Central memory CD8-positive, alpha-beta T cell (primary cell): ENCODE measurements at regions not wholly inside any gene's neighbourhood (a gene's known extent, or its start where the extent isn't known, plus 50 kb on each side); places are given as distances from the start of the nearest gene placed in this dataset.

Experiments used
- ATAC-seq: fragments of 150-1000 bp; cut with Tn5 transposase; replicated peaks from 2 replicates; pipeline ENCODE4 v1.10.0; 2022; ENCODE audit warnings: mild to moderate bottlenecking, moderate FRiP score, moderate number of reproducible peaks; ENCODE audit not compliant: poor library complexity, severe bottlenecking; ENCODE audit errors: extremely low read depth
- DNase-seq, 2 donors: peaks; one replicate each; pipeline ENCODE4 v3.0.0; 2021; ENCODE audit warnings: low spot score in 2 of 2
- H3K27ac Mint-ChIP-seq: one replicate; pipeline ENCODE4 v1.8.0; 2022; ENCODE audit warnings: low read depth, mild to moderate bottlenecking, moderate library complexity, mixed read lengths
- H3K27me3 Mint-ChIP-seq: one replicate; pipeline ENCODE4 v1.8.0; 2022; ENCODE audit warnings: mixed read lengths
- H3K36me3 Mint-ChIP-seq: one replicate; pipeline ENCODE4 v1.8.0; 2022; ENCODE audit warnings: mild to moderate bottlenecking, moderate library complexity, mixed read lengths; ENCODE audit not compliant: insufficient read depth
- H3K4me1 Mint-ChIP-seq: one replicate; pipeline ENCODE4 v1.8.0; 2022; ENCODE audit warnings: mixed read lengths
- H3K4me3 Mint-ChIP-seq: one replicate; pipeline ENCODE4 v1.8.0; 2022; ENCODE audit warnings: mild to moderate bottlenecking, moderate library complexity, mixed read lengths
- H3K9me3 Mint-ChIP-seq: one replicate; pipeline ENCODE4 v1.8.0; 2022; ENCODE audit warnings: mixed read lengths

DNA sequence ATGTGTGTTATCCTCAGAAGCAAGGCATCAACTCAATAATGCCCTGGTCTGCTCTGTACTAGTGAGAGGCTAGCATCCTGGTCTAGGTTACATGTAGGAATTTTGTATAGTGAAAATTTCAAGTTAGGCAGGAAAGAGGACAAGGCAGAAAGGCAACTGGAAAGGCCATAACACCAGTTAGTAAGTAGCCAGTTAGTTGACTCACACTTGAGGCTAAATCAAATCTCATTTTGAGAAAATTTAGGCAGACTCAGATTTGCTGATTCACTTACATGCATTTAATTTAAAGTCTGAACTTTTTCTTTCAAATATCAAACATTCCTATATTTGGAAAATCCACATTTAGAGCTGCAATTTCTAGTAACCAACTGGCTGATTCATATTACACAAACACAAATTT, 184.5 kb upstream of the TCF21 start:
- Mint-ChIP-seq H3K4me1 (no peaks in the 10 kb centered on the region), H3K4me3 (no peak overlapping the region), H3K27me3 (no peaks in the 10 kb centered on the region), H3K36me3 (no peaks in the 10 kb centered on the region), H3K27ac (no peak overlapping the region), H3K9me3 (peaks cover 10% of the 10 kb centered on the region)
- no peak for DNase-seq
- no peak for ATAC-seq

DNA sequence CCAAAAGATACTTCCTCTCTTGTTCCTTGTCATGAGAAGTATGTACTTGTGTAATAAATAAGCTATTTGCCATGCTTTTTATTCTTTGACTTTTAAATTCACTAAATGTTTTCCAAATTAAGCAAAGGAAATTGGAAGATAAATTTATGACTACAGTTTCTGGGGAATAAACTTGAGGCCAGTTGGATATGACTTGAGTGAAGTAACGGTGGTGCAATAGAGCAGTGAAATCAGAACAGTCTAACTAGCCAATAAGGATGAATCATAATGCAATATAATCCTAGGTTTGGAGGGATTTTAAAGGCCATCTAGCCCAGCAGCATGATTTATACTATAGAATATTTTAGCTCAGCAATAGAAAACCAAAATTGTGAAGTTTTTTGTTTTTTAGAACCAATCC, 183.8 kb upstream of the TCF21 start:
- ATAC-seq (no peak), DNase-seq (no peak)
- H3K4me1 Mint-ChIP-seq = no peaks in the 10 kb centered on the region
- peaks cover 10% of the 10 kb centered on the region for H3K9me3 Mint-ChIP-seq
- H3K27ac Mint-ChIP-seq = no peak overlapping the region
- no peaks in the 10 kb centered on the region for H3K27me3 Mint-ChIP-seq
- H3K36me3 Mint-ChIP-seq = no peaks in the 10 kb centered on the region
- H3K4me3 Mint-ChIP-seq = no peak overlapping the region

GRCh38 chr6:133705731-133706130, 183.2 kb upstream of the TCF21 start:
- DNase-seq = no peak
- H3K4me3 Mint-ChIP-seq = no peak overlapping the region
- peaks cover 3% of the 10 kb centered on the region for H3K9me3 Mint-ChIP-seq
- ATAC-seq = no peak
- H3K27me3 Mint-ChIP-seq = no peaks in the 10 kb centered on the region
- no peak overlapping the region for H3K27ac Mint-ChIP-seq
- no peaks in the 10 kb centered on the region for H3K36me3 Mint-ChIP-seq
- H3K4me1 Mint-ChIP-seq = no peaks in the 10 kb centered on the region

GRCh38 chr6:133707456-133707855, 181.5 kb upstream of the TCF21 start:
- Mint-ChIP-seq H3K4me1 (no peaks in the 10 kb centered on the region), H3K27me3 (no peaks in the 10 kb centered on the region), H3K36me3 (no peaks in the 10 kb centered on the region), H3K9me3 (no peaks in the 10 kb centered on the region), H3K4me3 (no peak overlapping the region), H3K27ac (no peak overlapping the region)
- DNase-seq (no peak), ATAC-seq (peak; percentile 65)

DNA sequence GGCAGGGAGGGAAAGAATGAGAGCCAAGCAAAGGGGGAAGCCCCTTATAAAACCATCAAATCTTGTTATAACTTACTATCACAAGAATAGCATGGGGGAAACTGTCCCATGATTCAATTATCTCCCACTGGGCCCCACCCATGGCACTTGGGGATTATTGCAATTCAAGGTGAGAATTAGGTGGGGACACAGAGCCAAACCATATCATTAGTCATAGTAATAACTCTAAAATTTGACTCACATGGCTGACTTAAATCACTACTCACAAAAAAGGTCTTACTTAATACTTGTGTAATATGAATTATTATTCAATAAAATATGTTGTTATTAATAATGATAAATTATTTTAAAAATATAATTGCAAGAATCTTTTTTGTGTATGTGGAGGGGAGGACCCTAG, 178.1 kb upstream of the TCF21 start:
- H3K36me3 Mint-ChIP-seq = no peaks in the 10 kb centered on the region
- H3K27me3 Mint-ChIP-seq = no peaks in the 10 kb centered on the region
- DNase-seq (no peak), ATAC-seq (no peak)
- no peak overlapping the region for H3K27ac Mint-ChIP-seq
- no peaks in the 10 kb centered on the region for H3K4me1 Mint-ChIP-seq
- no peak overlapping the region for H3K4me3 Mint-ChIP-seq
- H3K9me3 Mint-ChIP-seq = no peaks in the 10 kb centered on the region

DNA sequence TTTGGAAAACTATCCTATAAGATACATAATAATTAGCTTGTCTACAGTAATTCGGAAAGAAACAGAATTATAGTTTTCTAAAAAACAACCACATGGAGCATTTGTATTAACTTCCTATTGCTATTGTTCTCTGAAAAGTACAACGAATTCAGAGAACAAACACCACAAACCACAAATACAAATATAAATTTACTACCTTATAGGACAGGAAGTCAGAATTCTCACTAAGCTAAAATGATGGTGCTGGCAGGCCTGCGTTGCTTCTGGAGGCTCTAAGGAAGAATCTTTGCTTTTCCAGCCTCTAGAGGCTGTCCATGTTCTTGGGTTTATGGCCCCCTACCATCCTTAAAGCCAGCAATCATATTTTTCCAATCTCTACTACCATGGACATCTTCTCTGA, 173.6 kb upstream of the TCF21 start:
- H3K27ac Mint-ChIP-seq = no peak overlapping the region
- H3K9me3 Mint-ChIP-seq = no peaks in the 10 kb centered on the region
- ATAC-seq = no peak
- H3K4me1 Mint-ChIP-seq = no peaks in the 10 kb centered on the region
- DNase-seq = no peak
- no peak overlapping the region for H3K4me3 Mint-ChIP-seq
- no peaks in the 10 kb centered on the region for H3K27me3 Mint-ChIP-seq
- H3K36me3 Mint-ChIP-seq = no peaks in the 10 kb centered on the region

DNA sequence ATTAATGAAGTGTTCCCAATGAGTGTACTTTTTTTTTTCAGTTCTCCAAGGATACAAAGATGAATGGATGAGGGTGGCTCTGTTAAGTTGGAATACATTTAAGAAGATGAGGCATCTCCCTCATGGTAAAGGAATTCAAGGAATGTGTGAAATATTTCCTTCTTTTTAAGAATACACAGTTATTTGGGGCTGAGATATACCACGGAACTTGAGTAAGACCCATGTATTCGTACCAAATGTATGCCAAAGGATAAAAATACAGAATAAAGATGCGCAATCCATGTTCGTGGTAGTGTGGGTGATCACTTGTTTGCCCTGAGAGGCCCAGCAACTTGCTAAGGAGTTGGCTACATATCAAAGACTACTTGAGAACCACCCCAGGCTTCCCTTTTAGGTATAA, 164.2 kb upstream of the TCF21 start:
- Mint-ChIP-seq H3K27me3 (no peaks in the 10 kb centered on the region), H3K4me1 (no peaks in the 10 kb centered on the region), H3K36me3 (no peaks in the 10 kb centered on the region), H3K9me3 (peaks cover 14% of the 10 kb centered on the region), H3K27ac (no peak overlapping the region), H3K4me3 (no peak overlapping the region)
- ATAC-seq (no peak), DNase-seq (no peak)

DNA sequence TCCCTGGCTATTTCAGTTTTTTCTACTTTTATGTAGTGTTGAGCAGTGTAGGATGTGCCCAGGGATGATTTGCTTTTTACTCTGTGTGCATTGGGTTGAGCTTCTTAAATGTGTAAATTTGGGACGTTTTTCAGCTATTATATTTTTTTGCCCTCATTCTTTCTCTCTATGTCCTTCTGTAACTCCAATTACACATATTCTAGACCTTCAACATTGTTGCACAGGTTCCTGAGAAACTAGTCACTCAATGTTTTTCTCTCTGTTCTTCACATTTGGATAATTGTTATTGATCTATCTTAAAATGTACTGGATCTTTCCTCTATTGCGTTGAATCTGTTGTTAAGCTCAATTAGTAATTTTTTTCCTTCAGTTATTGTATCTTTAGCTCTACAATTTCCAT, 162.7 kb upstream of the TCF21 start:
- no peak for DNase-seq
- Mint-ChIP-seq H3K27me3 (no peaks in the 10 kb centered on the region), H3K9me3 (peaks cover 14% of the 10 kb centered on the region), H3K36me3 (no peaks in the 10 kb centered on the region), H3K27ac (no peak overlapping the region), H3K4me3 (no peak overlapping the region), H3K4me1 (no peaks in the 10 kb centered on the region)
- no peak for ATAC-seq

DNA sequence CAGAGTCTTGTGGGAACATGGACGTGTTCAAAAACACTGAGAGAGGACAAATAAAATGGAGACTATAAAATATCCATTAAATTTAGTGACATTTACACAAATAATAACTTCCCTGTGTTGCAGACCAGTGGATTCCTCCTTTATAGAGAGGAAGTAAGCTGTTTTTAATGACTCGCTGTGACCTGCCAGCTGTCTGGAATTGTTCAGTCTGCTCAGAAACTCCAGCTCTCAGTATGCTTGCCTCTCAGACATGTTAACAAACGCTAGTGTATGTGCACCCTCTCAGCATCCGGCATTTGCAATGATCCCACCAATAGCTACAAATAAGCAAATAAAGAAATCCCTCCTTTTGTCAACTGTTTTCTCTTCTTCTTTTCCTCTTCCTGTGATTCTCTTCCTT, 158.0 kb upstream of the TCF21 start:
- no peak overlapping the region for H3K27ac Mint-ChIP-seq
- H3K4me1 Mint-ChIP-seq = no peaks in the 10 kb centered on the region
- no peaks in the 10 kb centered on the region for H3K27me3 Mint-ChIP-seq
- ATAC-seq = no peak
- H3K4me3 Mint-ChIP-seq = no peak overlapping the region
- H3K36me3 Mint-ChIP-seq = no peaks in the 10 kb centered on the region
- H3K9me3 Mint-ChIP-seq = peaks cover 13% of the 10 kb centered on the region
- no peak for DNase-seq

DNA sequence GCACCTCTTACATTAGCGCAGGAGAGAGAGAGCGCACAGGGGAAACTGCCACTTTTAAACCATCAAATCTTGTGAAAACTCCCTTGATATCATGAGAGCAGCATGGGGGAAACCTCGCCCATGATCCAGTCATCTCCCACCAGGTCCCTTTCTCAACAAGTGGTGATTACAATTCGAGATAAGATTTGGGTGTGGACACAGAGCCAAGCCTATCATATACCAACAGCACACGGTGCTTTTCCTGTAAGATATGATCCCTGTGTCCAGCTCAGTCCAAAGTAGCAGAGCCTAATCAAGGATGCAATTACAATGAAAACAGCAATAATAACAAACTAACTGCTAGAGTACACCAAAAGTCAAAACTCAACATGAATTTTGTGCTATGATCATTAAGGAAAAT, 148.7 kb upstream of the TCF21 start:
- Mint-ChIP-seq H3K27ac (no peak overlapping the region), H3K36me3 (peaks cover 2% of the 10 kb centered on the region), H3K4me3 (no peak overlapping the region), H3K9me3 (no peaks in the 10 kb centered on the region), H3K27me3 (no peaks in the 10 kb centered on the region), H3K4me1 (no peaks in the 10 kb centered on the region)
- no peak for ATAC-seq
- DNase-seq = no peak

GRCh38 chr6:133740816-133741215, 148.1 kb upstream of the TCF21 start:
- no peak for ATAC-seq

GRCh38 chr6:133741375-133741861, 147.5 kb upstream of the TCF21 start:
- no peak for DNase-seq
- peaks cover 2% of the 10 kb centered on the region for H3K36me3 Mint-ChIP-seq
- no peak for ATAC-seq
- H3K4me1 Mint-ChIP-seq = no peaks in the 10 kb centered on the region
- H3K9me3 Mint-ChIP-seq = no peaks in the 10 kb centered on the region
- no peaks in the 10 kb centered on the region for H3K27me3 Mint-ChIP-seq
- no peak overlapping the region for H3K27ac Mint-ChIP-seq
- H3K4me3 Mint-ChIP-seq = no peak overlapping the region

More at GRCh38 chr6:133740816-133741215, 148.1 kb upstream of the TCF21 start:
- Mint-ChIP-seq H3K4me1 (no peaks in the 10 kb centered on the region), H3K9me3 (no peaks in the 10 kb centered on the region), H3K36me3 (peaks cover 2% of the 10 kb centered on the region), H3K27ac (no peak overlapping the region), H3K27me3 (no peaks in the 10 kb centered on the region), H3K4me3 (no peak overlapping the region)
- no peak for DNase-seq

DNA sequence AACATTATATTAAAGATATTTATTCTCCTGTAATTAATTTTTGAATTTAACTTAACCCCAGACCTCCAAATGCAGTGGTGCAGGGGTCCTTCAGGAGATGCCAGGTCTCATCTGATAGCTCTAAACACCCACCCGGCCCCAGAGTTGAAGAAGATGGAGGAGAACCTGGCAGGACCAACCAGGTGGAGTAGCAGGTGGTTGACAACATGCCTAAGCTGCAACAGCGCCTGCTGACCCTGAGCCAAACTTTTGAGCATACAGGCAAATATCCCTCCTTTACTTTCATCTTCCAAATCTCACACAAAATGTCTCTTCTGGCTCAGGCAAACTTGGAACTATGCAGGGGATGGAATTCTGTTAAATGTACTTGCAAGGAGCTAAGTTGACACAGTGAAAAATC, 145.3 kb upstream of the TCF21 start:
- no peaks in the 10 kb centered on the region for H3K27me3 Mint-ChIP-seq
- H3K9me3 Mint-ChIP-seq = no peaks in the 10 kb centered on the region
- no peaks in the 10 kb centered on the region for H3K4me1 Mint-ChIP-seq
- DNase-seq (no peak), ATAC-seq (no peak)
- H3K36me3 Mint-ChIP-seq = peaks cover 2% of the 10 kb centered on the region
- H3K4me3 Mint-ChIP-seq = no peak overlapping the region
- no peak overlapping the region for H3K27ac Mint-ChIP-seq

DNA sequence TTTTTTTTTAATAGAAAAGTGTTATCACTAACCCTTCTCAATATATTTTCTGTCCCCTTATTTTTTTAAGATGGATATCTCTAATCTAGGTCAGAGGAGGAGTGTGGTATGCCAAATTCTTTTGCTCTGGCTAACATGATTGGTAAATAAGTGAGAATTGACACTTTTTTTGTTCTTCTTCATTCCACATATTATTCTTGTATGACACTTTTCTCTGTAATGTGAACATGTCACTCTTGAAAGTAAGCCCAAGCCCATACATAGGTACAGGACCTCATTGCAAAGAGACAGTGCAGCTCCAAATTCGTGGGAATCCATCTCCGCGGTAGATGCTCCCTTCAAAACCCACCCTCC, 142.5 kb upstream of the TCF21 start:
- ATAC-seq = no peak
- H3K36me3 Mint-ChIP-seq = peaks cover 2% of the 10 kb centered on the region
- no peaks in the 10 kb centered on the region for H3K27me3 Mint-ChIP-seq
- H3K4me1 Mint-ChIP-seq = no peaks in the 10 kb centered on the region
- no peak for DNase-seq
- no peak overlapping the region for H3K4me3 Mint-ChIP-seq
- no peaks in the 10 kb centered on the region for H3K9me3 Mint-ChIP-seq
- no peak overlapping the region for H3K27ac Mint-ChIP-seq
